Stimulated activated CD8-positive, alpha-beta memory T cell treated with anti-CD3 and anti-CD28 coated beads, Interleukin-12 subunit alpha, Interleukin-12 subunit beta, amount 100 ng/mL, for 4 hours (primary cell): ENCODE measurements at regions not wholly inside any gene's neighbourhood (a gene's known extent, or its start where the extent isn't known, plus 50 kb on each side); places are given as distances from the start of the nearest gene placed in this dataset.

Experiments
- DNase-seq: peaks from one replicate; pipeline ENCODE4 v3.0.0-alpha.2; 2020; ENCODE audit warnings: low read depth

DNA sequence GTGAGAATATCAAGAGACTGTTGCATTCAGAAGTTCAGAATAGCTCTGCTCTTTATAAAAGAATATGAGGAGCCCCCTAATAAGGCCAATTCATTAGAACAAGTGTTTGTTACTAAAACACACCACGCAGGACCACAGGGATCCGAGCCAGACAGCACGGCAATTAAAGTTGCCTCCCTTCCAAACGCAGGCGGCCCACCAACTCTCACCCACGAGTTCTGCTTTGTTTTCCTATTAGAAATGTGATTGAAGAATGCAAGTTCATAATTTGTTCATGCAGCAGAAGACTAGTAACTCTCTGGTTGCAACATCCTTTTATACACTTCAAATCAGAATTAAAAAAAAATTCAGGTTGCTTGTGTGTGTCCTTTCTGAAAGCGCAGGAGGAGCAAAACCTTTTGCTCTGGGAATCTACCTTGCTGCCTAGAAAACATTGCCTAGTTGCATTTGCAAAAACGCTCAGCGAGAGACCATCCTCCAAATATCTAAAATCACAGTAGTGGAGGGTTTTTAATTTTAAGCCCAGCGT lies 1044.1 kb upstream of the NR2F2 start:
- DNase-seq, result no peak

GRCh38 chr15:95287720-95288103 lies 1042.8 kb upstream of the NR2F2 start:
- DNase-seq, result no peak

DNA sequence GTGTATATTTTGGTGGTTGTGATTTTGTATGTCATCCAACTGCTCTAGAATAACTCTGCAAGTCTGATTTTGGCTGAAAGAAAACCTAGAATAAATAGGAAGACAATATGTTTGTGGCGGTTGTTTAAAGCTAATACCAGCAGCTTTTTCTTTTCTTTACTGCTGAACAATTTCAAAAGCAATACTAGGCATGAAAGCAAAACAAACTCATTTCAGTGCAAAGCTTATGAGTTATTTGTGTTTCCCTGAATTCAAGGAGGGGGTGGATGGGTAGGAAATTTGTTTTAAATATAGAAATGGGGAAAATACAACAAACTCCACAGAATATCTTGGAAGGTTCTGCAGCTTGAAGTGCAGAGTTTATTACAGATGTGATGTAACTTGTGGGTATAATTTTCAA lies 1041.9 kb upstream of the NR2F2 start:
- DNase-seq, result no peak

- DNase-seq, result no peak
These were observed 1040.1 kb upstream of the NR2F2 start for GRCh38 chr15:95290176-95290974.

GRCh38 chr15:95291898-95292472 lies 1038.5 kb upstream of the NR2F2 start:
- DNase-seq, result no peak

GRCh38 chr15:95292785-95293450 lies 1037.6 kb upstream of the NR2F2 start:
- DNase-seq, result no peak

DNA sequence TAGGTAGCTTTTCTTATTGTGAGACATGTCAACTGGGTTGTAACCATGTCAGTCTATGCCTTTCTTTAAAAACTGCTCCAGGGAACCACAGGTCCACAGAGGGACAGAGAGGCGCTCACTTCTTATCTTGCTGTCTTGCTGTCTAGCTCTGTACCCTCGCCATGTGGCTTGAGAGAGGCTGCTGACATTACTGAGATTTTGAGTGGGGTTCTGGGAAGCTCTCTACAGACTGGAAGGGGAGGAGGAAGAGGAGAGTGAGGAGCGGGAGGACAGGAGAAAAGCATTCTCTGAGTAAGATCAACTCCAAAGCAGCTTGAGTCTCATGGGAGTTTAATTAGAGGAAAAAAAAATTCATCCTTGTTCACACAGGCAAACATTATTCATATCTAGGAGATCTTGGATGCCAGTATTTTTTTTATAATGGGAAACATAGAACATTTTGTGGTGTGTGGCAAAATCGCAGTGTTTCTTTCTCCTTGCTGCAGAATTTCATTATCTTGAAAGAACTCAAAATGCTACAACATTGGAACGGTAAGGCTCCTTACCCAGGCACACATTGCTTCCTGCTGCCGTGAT lies 1037.0 kb upstream of the NR2F2 start:
- no peak for DNase-seq

DNA sequence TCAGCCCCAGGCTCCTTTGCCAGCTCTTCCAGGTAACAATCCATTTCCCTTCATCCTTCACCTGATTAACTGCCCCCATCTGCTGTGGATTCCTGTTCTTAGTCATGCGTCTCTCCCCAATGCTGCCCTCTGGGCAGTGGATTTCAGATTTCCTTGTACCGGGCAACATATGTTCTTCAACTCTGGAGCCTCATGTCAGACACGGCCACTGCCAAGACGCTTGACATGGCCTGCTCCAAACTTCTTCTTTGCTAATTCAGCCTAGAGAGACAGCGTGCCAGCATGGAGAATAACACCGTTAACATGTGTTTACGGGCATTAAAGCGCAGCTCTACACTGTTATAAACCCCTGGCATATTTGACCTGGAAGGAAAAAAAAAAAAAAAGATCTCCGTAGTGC lies 1035.1 kb upstream of the NR2F2 start:
- no peak for DNase-seq

DNA sequence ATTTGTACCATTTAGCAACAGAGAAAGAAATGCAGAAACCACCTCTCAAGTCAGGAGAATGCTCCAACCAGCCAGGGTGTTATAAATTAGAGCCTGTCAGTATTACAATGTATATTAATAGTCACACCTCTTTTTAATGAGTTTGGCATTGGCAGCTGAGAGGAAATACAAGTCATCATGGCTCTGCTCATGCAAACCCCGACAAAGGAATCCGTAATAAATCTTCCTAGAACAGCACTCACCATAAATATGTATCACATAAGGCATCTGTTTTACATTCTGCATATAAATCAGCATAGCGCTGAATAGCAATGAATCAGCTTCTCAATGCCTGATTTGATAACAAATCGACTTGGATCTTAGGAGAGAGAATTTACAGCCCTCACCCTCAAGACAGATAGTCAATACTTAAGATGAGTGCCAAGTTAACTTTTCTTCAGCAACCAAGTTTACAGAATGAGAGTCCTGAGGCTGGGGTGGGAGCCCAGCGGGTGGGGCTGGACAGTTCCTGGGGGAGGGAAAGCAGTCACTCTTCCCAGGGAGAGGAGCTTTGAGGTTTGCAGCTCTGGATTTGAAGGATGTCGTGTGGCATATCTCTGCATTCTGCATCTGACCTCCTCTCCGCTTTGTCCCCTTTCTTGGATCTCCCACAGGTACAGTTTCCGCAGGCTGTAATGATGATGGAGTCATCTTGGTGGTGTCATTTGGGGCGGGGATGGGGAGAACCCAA lies 1034.4 kb upstream of the NR2F2 start:
- no peak for DNase-seq

GRCh38 chr15:95296643-95297042 lies 1033.9 kb upstream of the NR2F2 start:
- DNase-seq, result no peak

DNA sequence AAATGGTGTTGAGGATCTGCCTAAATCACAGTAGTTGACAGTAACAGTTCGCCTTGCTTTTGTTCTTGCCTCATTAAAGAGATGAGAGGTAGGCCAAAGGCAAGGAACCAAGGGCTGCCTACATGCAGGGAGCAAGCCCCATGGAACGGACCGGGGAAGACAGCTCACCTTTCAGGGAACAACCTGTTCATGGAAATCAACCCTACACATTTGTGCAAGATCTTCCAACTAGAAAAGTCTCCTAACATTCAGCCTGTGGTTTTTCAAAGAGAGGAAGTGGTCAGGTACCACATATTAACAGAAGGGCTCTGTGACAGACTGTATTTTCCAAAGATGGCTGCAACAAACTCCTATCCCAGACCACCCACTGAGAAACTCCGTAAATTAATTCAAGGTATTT lies 1031.8 kb upstream of the NR2F2 start:
- DNase-seq, result no peak

GRCh38 chr15:95300958-95301357 lies 1029.5 kb upstream of the NR2F2 start:
- no peak for DNase-seq

DNA sequence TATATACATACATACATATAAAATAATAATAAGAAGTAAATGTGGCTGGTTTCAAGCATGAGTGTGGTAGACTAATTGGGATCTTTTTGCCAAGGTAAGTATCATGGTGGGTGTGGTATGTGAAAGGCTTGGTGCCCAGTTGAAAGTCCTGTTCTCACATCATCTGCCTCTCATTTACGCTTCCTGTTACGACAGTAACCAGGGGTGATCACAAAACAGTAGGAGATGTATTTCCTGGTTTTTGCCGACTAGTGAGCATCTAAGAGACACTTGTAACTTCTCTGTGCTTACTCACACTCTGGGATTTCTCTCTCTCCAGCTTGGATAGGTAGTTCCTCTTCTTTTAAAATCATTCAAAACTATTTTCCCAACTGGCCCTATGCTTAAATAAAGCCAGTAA lies 1028.3 kb upstream of the NR2F2 start:
- no peak for DNase-seq

DNA sequence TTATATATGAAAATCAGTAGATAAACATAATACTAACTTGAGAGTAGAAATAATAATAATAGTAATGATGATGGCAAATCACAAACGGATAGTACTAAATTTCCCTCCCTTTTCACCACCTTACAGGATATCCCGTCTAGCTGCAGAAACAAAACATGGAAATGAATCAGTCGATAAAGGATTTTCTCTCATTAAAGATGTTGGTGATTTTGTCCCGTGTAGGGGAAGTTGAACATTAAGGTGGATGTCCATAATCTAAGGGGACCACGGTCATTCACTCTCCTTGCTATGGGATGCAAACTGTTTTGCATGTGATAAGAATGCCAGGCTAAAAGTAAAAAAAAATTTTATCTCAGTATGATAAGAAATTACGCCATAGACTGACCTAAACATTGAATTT lies 1027.7 kb upstream of the NR2F2 start:
- DNase-seq, result no peak

DNA sequence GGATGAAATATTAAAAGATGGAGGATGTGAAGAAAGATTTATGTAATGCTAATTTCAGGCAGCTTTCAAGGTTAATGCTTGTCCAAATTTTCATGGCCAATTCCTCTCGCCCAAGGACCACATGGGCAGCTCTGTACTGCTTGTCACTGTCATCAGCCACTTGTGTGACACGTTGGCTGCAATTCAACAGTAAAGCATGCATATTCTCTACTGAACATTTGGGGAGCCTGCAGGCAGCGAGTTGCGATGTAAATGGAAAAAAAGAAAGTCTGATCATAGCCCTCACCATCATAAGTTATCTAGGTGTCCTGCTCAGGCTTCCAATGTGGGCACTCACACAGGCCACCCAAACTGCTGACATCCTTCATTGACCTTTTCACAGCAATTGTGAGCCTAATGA lies 1026.8 kb upstream of the NR2F2 start:
- no peak for DNase-seq

- DNase-seq, result no peak
These were observed 1026.2 kb upstream of the NR2F2 start for GRCh38 chr15:95304151-95304946.

- DNase-seq, result no peak
These were observed 1025.5 kb upstream of the NR2F2 start for GRCh38 chr15:95304947-95305400.

GRCh38 chr15:95307115-95307514 lies 1023.4 kb upstream of the NR2F2 start:
- DNase-seq, result no peak

- no peak for DNase-seq
These were observed 1011.3 kb upstream of the NR2F2 start for GRCh38 chr15:95319242-95319641.

- DNase-seq, result no peak
These were observed 1006.7 kb upstream of the NR2F2 start for GRCh38 chr15:95323796-95324195.

DNA sequence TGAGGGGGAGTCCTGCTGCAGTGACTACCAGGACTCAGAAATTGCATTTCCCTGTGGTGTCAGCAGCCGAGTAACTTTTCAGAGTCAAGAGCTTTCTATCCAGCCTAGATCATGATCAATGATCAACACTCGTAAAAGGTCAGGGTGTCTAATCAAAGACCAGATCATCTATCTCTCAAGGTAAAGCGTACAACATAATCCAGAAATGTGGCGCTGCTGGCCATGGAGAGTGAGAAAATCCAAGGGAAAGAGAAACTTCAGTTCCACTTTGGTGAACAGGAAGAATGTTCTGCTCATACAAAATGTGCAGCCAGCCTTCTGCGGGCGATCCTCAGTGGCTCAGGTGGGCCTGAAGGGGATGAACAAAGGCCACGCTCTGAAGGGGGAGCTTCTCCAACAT lies 1005.8 kb upstream of the NR2F2 start:
- no peak for DNase-seq
